HEK293 (cell line): ENCODE measurements at regions not wholly inside any gene's neighbourhood (a gene's known extent, or its start where the extent isn't known, plus 50 kb on each side); places are given as distances from the start of the nearest gene placed in this dataset.

Experiments used
- IKZF3 ChIP-seq: fragments of 450-650 bp; IDR thresholded peaks from 2 replicates; pipeline ENCODE4 v1.5.0; 2018; ENCODE audit warnings: missing biosample characterization, mild to moderate bottlenecking, missing genetic modification characterization, moderate library complexity
- ZBTB1 ChIP-seq: fragments of 450-650 bp; formaldehyde crosslinking; IDR thresholded peaks from 2 replicates; pipeline ENCODE4 v1.5.1; 2016; ENCODE audit warnings: missing biosample characterization, missing genetic modification characterization
- ZBTB20 ChIP-seq: fragments of 450-650 bp; formaldehyde crosslinking; IDR thresholded peaks from 2 replicates; pipeline ENCODE4 v1.5.1; 2016; ENCODE audit warnings: missing biosample characterization, missing genetic modification characterization
- ZNF366 ChIP-seq: fragments of 450-650 bp; formaldehyde crosslinking; conservative IDR thresholded peaks from 2 replicates; pipeline ENCODE4 v1.5.1; 2016; ENCODE audit warnings: missing biosample characterization, missing genetic modification characterization
- ZNF623 ChIP-seq: fragments of 450-650 bp; formaldehyde crosslinking; IDR thresholded peaks from 2 replicates; pipeline ENCODE4 v1.5.1; 2016; ENCODE audit warnings: missing biosample characterization, missing genetic modification characterization
- ZNF768 ChIP-seq: fragments of 450-650 bp; formaldehyde crosslinking; IDR thresholded peaks from 2 replicates; pipeline ENCODE4 v1.5.1; 2018; ENCODE audit warnings: missing biosample characterization, mild to moderate bottlenecking, missing genetic modification characterization
- TF ChIP-seq, protein P1 (sequence below): fragments of 450-650 bp; formaldehyde crosslinking; IDR thresholded peaks from 2 replicates; pipeline ENCODE4 v1.5.1; 2017; ENCODE audit warnings: missing biosample characterization, missing genetic modification characterization
- TF ChIP-seq, protein P2 (sequence below): fragments of 450-650 bp; formaldehyde crosslinking; IDR thresholded peaks from 2 replicates; pipeline ENCODE4 v1.5.1; 2016; ENCODE audit warnings: missing biosample characterization, missing genetic modification characterization
- TF ChIP-seq, protein P3 (sequence below): IDR thresholded peaks from 2 replicates; pipeline ENCODE4 v1.6.1; 2011; ENCODE audit warnings: mild to moderate bottlenecking, low read depth, low read length, borderline replicate concordance
- TF ChIP-seq, protein P4 (sequence below): fragments of 450-650 bp; formaldehyde crosslinking; IDR thresholded peaks from 2 replicates; pipeline ENCODE4 v1.5.1; 2016; ENCODE audit warnings: missing biosample characterization, missing genetic modification characterization

DNA sequence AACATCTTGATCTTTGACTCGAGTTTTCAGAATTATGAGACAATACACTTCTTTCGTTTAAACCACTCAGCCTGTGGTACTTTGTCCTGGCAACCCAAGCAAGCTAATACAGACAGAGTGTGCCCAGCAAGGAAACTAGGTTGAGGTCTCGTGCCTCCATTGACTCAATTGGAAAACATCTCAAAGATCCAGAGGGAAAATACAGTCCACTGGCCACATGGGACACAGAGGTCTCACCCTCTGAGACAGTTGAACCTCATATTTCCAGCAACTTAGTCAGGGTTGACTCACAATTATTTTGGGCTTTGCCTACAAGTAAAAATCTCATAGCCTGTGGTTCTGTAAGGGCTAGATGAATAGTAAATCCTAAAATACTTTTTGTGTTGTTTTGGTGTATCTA is 631.5 kb downstream of the MTRR start:
- TF ChIP-seq, protein P1, sequence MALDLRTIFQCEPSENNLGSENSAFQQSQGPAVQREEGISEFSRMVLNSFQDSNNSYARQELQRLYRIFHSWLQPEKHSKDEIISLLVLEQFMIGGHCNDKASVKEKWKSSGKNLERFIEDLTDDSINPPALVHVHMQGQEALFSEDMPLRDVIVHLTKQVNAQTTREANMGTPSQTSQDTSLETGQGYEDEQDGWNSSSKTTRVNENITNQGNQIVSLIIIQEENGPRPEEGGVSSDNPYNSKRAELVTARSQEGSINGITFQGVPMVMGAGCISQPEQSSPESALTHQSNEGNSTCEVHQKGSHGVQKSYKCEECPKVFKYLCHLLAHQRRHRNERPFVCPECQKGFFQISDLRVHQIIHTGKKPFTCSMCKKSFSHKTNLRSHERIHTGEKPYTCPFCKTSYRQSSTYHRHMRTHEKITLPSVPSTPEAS (tag by site-specific recombination) = no peak
- TF ChIP-seq, protein P2, sequence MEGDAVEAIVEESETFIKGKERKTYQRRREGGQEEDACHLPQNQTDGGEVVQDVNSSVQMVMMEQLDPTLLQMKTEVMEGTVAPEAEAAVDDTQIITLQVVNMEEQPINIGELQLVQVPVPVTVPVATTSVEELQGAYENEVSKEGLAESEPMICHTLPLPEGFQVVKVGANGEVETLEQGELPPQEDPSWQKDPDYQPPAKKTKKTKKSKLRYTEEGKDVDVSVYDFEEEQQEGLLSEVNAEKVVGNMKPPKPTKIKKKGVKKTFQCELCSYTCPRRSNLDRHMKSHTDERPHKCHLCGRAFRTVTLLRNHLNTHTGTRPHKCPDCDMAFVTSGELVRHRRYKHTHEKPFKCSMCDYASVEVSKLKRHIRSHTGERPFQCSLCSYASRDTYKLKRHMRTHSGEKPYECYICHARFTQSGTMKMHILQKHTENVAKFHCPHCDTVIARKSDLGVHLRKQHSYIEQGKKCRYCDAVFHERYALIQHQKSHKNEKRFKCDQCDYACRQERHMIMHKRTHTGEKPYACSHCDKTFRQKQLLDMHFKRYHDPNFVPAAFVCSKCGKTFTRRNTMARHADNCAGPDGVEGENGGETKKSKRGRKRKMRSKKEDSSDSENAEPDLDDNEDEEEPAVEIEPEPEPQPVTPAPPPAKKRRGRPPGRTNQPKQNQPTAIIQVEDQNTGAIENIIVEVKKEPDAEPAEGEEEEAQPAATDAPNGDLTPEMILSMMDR (tag by site-specific recombination) = no peak
- TF ChIP-seq ZNF366 (tag by site-specific recombination) = no peak
- TF ChIP-seq ZBTB1 (tag by site-specific recombination) = no peak
- TF ChIP-seq, protein P3, sequence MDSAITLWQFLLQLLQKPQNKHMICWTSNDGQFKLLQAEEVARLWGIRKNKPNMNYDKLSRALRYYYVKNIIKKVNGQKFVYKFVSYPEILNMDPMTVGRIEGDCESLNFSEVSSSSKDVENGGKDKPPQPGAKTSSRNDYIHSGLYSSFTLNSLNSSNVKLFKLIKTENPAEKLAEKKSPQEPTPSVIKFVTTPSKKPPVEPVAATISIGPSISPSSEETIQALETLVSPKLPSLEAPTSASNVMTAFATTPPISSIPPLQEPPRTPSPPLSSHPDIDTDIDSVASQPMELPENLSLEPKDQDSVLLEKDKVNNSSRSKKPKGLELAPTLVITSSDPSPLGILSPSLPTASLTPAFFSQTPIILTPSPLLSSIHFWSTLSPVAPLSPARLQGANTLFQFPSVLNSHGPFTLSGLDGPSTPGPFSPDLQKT = no peak
- TF ChIP-seq ZNF623 (tag by site-specific recombination) = no peak
- TF ChIP-seq ZNF768 (tag by site-specific recombination) = no peak
- no peak for TF ChIP-seq IKZF3
- TF ChIP-seq ZBTB20 (tag by site-specific recombination) = no peak
- TF ChIP-seq, protein P4, sequence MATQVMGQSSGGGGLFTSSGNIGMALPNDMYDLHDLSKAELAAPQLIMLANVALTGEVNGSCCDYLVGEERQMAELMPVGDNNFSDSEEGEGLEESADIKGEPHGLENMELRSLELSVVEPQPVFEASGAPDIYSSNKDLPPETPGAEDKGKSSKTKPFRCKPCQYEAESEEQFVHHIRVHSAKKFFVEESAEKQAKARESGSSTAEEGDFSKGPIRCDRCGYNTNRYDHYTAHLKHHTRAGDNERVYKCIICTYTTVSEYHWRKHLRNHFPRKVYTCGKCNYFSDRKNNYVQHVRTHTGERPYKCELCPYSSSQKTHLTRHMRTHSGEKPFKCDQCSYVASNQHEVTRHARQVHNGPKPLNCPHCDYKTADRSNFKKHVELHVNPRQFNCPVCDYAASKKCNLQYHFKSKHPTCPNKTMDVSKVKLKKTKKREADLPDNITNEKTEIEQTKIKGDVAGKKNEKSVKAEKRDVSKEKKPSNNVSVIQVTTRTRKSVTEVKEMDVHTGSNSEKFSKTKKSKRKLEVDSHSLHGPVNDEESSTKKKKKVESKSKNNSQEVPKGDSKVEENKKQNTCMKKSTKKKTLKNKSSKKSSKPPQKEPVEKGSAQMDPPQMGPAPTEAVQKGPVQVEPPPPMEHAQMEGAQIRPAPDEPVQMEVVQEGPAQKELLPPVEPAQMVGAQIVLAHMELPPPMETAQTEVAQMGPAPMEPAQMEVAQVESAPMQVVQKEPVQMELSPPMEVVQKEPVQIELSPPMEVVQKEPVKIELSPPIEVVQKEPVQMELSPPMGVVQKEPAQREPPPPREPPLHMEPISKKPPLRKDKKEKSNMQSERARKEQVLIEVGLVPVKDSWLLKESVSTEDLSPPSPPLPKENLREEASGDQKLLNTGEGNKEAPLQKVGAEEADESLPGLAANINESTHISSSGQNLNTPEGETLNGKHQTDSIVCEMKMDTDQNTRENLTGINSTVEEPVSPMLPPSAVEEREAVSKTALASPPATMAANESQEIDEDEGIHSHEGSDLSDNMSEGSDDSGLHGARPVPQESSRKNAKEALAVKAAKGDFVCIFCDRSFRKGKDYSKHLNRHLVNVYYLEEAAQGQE (tag by site-specific recombination) = no peak
